DMS53 treated with DMSO at 0.1 percent for 48 hours (cell line): ENCODE measurements at regions not wholly inside any gene's neighbourhood (a gene's known extent, or its start where the extent isn't known, plus 50 kb on each side); places are given as distances from the start of the nearest gene placed in this dataset.
A peak's percentile ranks its signal among the peaks of the same experiment; 100 is the strongest.

Source experiments
- DNase-seq: peaks from one replicate; lab custom pipeline; 2025; ENCODE audit not compliant: unreplicated experiment; lab: John Stamatoyannopoulos, UW

GRCh38 chr7:52085610-52086009 is 769.0 kb upstream of the COBL start:
- DNase-seq = no peak

- no peak for DNase-seq
Observed at GRCh38 chr7:52080493-52080892, 763.9 kb upstream of the COBL start.

- DNase-seq = no peak
Observed at GRCh38 chr7:52079726-52080125, 763.1 kb upstream of the COBL start.

- DNase-seq = no peak
Observed at GRCh38 chr7:52077571-52077970, 761.0 kb upstream of the COBL start.

DNA sequence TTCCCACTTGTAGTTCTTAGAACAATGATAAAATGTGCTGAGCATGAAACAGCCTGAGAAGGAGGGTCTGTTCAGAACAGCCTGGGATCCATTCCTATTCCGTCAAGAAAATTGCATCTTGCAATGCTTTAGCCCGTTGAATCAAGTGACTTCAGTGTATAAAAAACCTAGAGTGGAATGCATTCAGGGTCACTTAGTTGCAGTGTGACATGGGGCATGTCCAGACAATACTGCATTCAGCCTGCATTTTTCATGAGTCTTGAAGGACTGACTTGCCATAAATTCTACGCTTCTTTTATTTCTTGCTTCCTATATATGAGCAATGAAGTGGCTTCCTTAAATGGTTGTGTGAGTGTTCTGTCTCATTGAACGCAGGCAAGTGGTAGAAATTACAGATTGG is 758.3 kb upstream of the COBL start:
- no peak for DNase-seq

- DNase-seq = no peak
Observed at GRCh38 chr7:52074071-52074470, 757.5 kb upstream of the COBL start.

DNA sequence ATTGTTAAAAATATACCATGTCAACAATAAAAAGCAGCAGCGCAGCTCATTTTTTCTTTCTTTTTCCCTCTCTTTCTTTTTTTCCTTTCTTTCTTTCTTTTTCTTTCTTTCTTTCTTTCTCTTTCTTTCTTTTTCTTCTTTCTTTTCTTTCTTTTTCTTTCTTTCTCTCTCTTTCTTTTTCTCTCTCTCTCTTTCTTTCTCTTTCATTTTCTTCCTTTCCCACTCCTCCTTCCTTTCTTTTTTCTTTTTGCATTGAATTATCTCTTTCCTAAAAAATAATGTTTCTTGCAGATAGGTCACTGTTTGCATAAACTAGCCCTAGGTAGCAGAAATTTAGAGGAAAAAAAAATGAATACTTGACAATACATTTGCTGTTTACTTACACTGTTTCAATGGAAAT is 755.1 kb upstream of the COBL start:
- DNase-seq = no peak

DNA sequence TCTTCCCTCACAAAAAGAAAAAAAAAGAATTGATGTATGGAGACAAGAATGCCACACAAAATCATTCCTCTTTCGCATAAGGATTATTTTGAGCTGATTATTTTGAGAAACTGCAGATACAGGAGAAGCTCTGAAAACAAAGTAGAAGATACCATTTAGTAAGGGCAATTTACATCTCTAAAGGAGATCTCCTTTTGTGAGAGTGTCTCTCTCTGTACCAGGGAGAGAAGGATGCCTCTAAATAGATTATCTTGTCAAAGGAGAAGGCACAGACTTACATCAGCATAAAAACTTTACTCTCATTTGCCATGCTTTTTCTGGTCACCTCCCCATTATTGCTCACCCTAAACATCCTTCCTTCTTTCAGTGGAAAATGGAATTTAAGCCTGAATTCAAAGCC is 747.9 kb upstream of the COBL start:
- DNase-seq = no peak

DNA sequence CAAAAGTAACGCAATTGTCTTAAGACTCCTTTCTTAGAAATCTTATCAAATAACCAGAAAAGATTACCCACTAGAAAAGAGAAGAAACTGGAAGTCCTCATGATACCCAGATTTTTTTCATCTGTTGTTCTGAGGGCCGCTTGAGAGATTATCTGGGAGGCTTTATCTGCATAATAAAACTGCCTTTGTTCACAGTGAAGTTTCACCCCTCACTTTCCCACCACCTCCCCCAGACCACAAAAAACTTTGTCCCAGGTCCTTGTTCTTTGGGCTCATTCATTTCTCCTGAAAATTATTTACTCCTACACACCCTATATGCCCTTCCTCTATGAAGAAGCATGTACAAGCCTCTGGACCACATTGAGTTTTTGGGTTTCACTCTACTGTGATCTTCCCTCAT is 745.1 kb upstream of the COBL start:
- DNase-seq = no peak

- DNase-seq = no peak
Observed at GRCh38 chr7:52053525-52053924, 736.9 kb upstream of the COBL start.

DNA sequence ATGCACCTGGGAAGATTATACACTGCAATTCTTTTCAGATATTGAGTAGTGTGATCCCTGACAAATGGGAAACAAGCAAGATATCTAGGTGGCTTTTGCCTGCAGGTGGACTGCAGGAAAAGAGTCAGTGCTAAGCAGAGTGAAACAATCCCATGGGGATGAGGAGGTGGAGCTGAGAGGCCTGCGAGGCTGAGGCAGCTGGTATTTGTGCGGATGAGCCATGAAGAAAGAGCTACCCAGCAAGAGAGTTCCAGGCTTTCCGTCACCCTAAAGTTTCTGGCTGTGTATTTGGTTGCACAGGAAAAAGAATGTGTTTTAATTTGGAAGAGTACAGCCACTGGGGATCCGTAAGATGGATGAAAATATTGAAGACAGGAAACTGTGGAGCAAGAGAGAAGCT is 714.1 kb upstream of the COBL start:
- DNase-seq = no peak

- DNase-seq = no peak
Observed at GRCh38 chr7:52026140-52026539, 709.5 kb upstream of the COBL start.

GRCh38 chr7:52021343-52021742 is 704.7 kb upstream of the COBL start:
- no peak for DNase-seq

DNA sequence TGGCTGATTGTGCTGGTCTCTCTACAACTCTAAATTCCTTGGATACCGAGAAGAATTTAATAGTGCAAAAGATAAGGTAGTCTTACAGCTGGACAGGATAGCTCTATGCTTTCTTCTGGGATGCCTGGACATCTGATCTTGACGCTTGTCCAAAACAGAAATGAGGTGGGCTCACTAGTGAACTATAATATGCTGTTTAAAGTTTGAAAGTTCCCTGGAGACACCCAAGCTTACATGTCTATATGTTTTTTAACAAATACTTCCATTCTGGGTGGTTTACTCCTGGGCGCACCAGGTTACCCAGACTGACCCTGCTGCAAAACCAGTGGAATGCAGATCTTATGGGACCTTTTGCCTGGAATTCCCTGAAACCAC is 702.1 kb upstream of the COBL start:
- no peak for DNase-seq

DNA sequence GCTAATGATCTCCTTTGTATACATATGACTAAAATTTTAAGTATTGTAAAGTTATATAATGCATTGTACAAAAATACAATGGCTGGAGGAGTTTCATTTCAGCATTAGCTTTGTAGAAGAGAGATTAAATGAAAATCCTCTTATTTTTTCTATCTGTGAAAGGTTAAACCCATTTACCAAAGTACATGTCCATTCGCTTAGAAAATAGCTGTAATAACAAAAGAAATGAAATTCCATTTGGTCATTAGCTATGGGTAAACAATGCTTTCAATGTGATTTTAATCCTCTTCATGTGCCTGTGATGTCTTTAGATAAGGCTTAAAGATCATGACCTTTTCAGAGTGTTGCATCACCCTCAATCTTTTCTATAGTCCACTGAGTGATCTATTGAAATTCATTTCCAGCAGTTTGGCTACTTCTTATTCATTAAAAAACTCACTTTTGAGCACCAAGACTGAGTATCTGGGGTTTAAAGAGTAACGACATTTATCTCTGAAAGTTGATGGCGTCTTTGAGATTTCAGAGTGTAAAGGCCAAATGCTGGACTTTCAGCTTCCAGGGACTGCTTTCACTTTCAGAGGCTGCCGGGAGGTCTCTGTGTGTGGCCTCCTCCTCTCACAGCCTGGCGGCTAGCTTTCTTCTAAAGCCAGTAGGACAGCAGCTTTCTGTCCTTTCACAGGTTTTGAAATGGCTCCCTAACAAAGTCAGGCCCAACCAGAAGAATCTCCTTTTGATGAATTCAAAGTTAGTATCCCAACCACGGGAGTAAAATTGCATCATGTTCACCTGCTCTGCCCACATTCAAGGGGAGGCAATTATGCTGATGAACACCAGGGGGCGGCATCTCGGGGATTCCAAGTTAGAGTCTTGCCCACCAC is 701.4 kb upstream of the COBL start:
- DNase-seq = peak; percentile 82

DNA sequence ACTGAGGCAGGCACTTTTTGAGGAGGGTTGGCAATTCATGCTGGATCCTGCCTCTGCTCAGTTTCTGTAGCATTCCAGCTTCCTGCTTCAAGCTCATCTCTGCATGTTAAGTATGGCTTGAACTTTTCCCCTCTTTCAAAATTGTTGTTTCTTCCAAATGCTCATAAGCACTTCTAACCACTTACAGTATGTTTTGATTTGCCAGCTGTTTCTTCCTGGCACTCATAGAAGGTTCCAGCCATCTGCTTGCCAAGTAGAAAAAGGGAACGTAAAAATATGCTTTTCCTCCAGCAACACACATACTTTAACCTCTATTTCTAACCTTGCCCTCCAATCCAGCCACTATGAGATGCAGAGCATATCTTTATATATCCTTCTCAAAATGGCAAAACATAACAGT is 692.6 kb upstream of the COBL start:
- no peak for DNase-seq

DNA sequence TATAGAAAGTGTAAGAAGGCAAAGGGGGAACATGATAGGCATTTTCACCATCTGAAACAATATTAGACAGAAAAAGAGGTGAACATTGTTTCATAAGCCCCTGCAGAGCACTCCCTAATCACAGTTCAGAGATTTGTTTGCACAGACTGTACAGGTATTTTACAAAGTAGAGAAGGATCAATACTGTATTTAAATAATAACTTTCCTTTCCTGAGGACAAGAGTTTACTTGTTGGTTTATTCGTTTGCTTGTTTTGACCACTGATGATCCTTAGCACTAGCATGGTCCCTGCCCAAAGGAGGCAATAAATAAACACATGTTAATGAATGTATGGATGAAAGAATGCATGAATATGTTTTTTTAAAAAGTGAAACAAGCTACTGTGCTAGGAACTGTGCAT is 690.1 kb upstream of the COBL start:
- no peak for DNase-seq

GRCh38 chr7:52005613-52006012 is 689.0 kb upstream of the COBL start:
- no peak for DNase-seq

DNA sequence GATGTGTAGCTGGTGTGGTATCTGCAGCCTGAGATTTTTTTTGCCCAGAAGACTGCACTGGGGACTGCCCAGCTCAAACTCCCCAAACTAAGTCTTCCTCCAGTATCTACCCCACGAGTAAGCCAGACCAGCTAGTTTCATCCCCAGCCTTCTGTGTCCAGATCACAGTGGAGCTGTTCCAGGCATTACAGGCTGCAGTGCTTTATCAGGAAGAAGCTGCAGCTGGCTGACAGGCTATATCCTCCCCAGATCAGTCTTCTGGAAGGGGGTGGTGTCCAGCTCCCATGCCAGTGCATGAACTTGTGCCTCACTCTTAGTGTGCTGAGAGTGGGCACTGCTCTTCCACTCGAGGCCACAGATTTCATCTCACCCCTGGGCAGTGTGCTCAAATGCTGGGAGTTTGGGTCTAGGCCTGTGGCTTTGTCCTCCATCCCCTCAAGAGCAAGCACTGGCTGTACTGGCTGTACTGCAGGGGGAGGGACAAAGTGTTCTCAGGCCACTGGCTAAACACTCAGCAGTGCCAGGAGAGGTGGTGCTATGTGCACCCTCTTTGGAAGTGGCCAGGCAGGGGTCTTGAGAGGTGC is 679.1 kb upstream of the COBL start:
- DNase-seq = no peak

DNA sequence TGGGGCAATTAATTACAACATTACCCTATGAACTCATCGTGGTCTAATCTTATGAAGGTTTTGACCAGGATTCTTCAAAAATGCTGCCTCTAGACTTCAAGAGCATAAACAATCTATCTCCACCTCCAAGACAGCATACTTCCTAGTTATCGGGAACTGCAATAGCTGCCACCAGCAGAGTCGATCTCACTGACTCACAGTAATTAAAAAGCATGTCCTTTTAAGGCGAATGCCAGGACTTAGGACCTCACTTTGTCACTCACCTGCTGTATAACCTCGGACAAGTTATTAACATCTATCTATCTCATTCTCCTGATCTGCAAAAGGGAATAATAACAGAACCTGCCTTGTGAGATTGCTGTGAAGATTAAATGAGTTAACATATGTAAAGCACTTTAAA is 666.0 kb upstream of the COBL start:
- DNase-seq = no peak

DNA sequence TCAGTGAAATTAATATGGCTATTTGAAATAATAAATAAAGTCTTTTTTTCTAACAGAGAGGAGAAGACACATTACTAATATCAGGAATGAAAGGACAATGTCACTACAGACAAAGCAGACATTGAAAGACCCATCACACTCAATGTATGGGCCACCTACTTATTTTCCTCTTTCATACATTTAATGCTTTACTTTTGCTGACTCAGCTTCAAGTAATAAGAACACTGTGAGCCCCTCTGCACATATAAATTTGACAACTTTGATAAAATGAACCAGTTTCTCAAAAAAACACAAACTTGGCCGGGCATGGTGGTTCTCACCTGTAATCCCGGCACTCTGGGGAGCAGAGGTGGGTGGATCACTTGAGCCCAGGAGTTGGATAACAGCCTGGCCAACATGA is 664.2 kb upstream of the COBL start:
- DNase-seq = no peak

- DNase-seq = no peak
Observed at GRCh38 chr7:51980313-51980712, 663.7 kb upstream of the COBL start.

- no peak for DNase-seq
Observed at GRCh38 chr7:51977913-51978312, 661.3 kb upstream of the COBL start.
